SK-N-SH treated with all-trans-retinoic acid at 6 μM for 48 hours (cell line): ENCODE measurements at regions not wholly inside any gene's neighbourhood (a gene's known extent, or its start where the extent isn't known, plus 50 kb on each side); places are given as distances from the start of the nearest gene placed in this dataset.

ENCODE experiments used
- ATAC-seq: fragments of 200-7000 bp; cut with Tn5 transposase; 3 replicates; pipeline ENCODE4 v1.9.1; 2020; ENCODE audit warnings: mild to moderate bottlenecking, moderate library complexity
- ARNTL ChIP-seq: fragments of 450-650 bp; formaldehyde crosslinking; IDR thresholded peaks from 2 replicates; pipeline ENCODE4 v1.5.0; 2020; ENCODE audit warnings: low read depth, mild to moderate bottlenecking, moderate library complexity, borderline replicate concordance
- BACH2 ChIP-seq: fragments of 250-450 bp; sonication (Bioruptor Pico); IDR thresholded peaks from 2 replicates; pipeline ENCODE4 v1.9.0; 2021; ENCODE audit warnings: mild to moderate bottlenecking, borderline replicate concordance
- CREB5 ChIP-seq: fragments of 250-450 bp; sonication (Bioruptor Pico); IDR thresholded peaks from 2 replicates; pipeline ENCODE4 v1.5.1; 2020; ENCODE audit warnings: low read depth, mild to moderate bottlenecking, moderate library complexity
- CSDC2 ChIP-seq: fragments of 250-450 bp; sonication (Bioruptor Pico); IDR thresholded peaks from 2 replicates; pipeline ENCODE4 v1.5.0; 2020; ENCODE audit warnings: mild to moderate bottlenecking, moderate library complexity
- ESRRG ChIP-seq: fragments of 250-450 bp; sonication (Bioruptor Pico); IDR thresholded peaks from 2 replicates; pipeline ENCODE4 v1.6.1; 2021; ENCODE audit warnings: mild to moderate bottlenecking
- GLIS3 ChIP-seq: fragments of 250-450 bp; sonication (Bioruptor Pico); IDR thresholded peaks from 2 replicates; pipeline ENCODE4 v1.5.0; 2020; ENCODE audit warnings: mild to moderate bottlenecking, moderate library complexity
- ISL1 ChIP-seq: fragments of 250-450 bp; sonication (Bioruptor Pico); IDR thresholded peaks from 2 replicates; pipeline ENCODE4 v2.1.2; 2022; ENCODE audit warnings: mild to moderate bottlenecking, moderate library complexity
- PPARA ChIP-seq: fragments of 250-450 bp; sonication (Bioruptor Pico); IDR thresholded peaks from 2 replicates; pipeline ENCODE4 v1.5.0; 2020; ENCODE audit warnings: mild to moderate bottlenecking, borderline replicate concordance
- RARB ChIP-seq: fragments of 250-450 bp; sonication (Bioruptor Pico); IDR thresholded peaks from 2 replicates; pipeline ENCODE4 v1.8.0; 2021; ENCODE audit warnings: mild to moderate bottlenecking, moderate library complexity
- SNAI2 ChIP-seq: fragments of 250-450 bp; sonication (Bioruptor Pico); IDR thresholded peaks from 2 replicates; pipeline ENCODE4 v1.5.0; 2020; ENCODE audit warnings: mild to moderate bottlenecking, moderate library complexity
- TCF4 ChIP-seq: fragments of 250-450 bp; sonication (Bioruptor Pico); IDR thresholded peaks from 2 replicates; pipeline ENCODE4 v1.8.0; 2021; ENCODE audit warnings: mild to moderate bottlenecking, moderate library complexity, borderline replicate concordance
- TSHZ2 ChIP-seq: fragments of 250-450 bp; sonication (Bioruptor Pico); IDR thresholded peaks from 2 replicates; pipeline ENCODE4 v1.5.0; 2020; ENCODE audit warnings: mild to moderate bottlenecking, moderate library complexity
- ZC3H10 ChIP-seq: fragments of 250-450 bp; sonication (Bioruptor Pico); IDR thresholded peaks from 2 replicates; pipeline ENCODE4 v1.5.1; 2021; ENCODE audit warnings: mild to moderate bottlenecking, moderate library complexity
- ZFP3 ChIP-seq: fragments of 250-450 bp; sonication (Bioruptor Pico); IDR thresholded peaks from 2 replicates; pipeline ENCODE4 v1.5.0; 2020; ENCODE audit warnings: mild to moderate bottlenecking, moderate library complexity
- ZFP30 ChIP-seq: fragments of 450-650 bp; formaldehyde crosslinking; IDR thresholded peaks from 2 replicates; pipeline ENCODE4 v1.5.0; 2022; ENCODE audit warnings: mild to moderate bottlenecking, moderate library complexity
- ZNF565 ChIP-seq: fragments of 450-650 bp; formaldehyde crosslinking; conservative IDR thresholded peaks from 2 replicates; pipeline ENCODE4 v1.5.0; 2020; ENCODE audit warnings: low read depth, mild to moderate bottlenecking, moderate library complexity
- ZNF70 ChIP-seq: fragments of 450-650 bp; formaldehyde crosslinking; IDR thresholded peaks from 2 replicates; pipeline ENCODE4 v1.5.0; 2020; ENCODE audit warnings: mild to moderate bottlenecking, moderate library complexity
- ZNF8 ChIP-seq: fragments of 450-650 bp; formaldehyde crosslinking; IDR thresholded peaks from 2 replicates; pipeline ENCODE4 v1.5.0; 2020; ENCODE audit warnings: mild to moderate bottlenecking, moderate library complexity
- TF ChIP-seq, protein P1 (sequence below): fragments of 250-450 bp; sonication (Bioruptor Pico); IDR thresholded peaks from 2 replicates; pipeline ENCODE4 v1.8.0; 2021; ENCODE audit warnings: low read depth, mild to moderate bottlenecking, moderate library complexity, borderline replicate concordance
- TF ChIP-seq, protein P2 (sequence below): fragments of 250-450 bp; sonication (Bioruptor Pico); IDR thresholded peaks from 2 replicates; pipeline ENCODE4 v1.5.1; 2021; ENCODE audit warnings: mild to moderate bottlenecking, moderate library complexity
- TF ChIP-seq, protein P3 (sequence below): fragments of 250-450 bp; sonication (Bioruptor Pico); IDR thresholded peaks from 2 replicates; pipeline ENCODE4 v1.8.0; 2020; ENCODE audit warnings: mild to moderate bottlenecking, moderate library complexity, borderline replicate concordance

DNA sequence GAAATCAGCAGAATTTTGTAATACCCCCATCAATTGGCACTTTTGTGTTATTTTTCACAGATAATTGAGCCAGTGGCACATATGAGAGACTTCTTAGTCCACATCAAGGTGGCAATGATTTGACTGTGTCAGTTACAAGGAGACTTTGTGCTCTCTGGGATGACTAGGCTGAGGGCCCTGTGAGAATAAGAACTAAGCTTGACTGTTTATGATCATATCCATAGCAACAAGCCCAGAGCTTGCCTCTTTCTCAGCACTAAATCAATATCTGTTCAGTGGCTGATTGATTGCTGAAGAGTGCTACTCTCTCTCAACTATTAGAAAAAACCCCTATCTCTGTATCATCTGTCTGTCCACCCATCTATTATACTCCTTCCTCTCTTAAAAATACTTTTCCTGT lies 185.3 kb upstream of the PLPP4 start:
- TF ChIP-seq ZFP30 (no peak), GLIS3 (CRISPR knock-in tag) (no peak), CREB5 (CRISPR knock-in tag) (no peak), ISL1 (CRISPR knock-in tag) (no peak), ZNF70 (CRISPR knock-in tag) (no peak), TSHZ2 (CRISPR knock-in tag) (no peak), ZNF8 (CRISPR knock-in tag) (no peak), TCF4 (CRISPR knock-in tag) (no peak), ZFP3 (no peak), RARB (CRISPR knock-in tag) (no peak), ARNTL (CRISPR knock-in tag) (no peak), ESRRG (no peak), ZC3H10 (no peak), ZNF565 (CRISPR knock-in tag) (no peak)
- TF ChIP-seq, protein P1, sequence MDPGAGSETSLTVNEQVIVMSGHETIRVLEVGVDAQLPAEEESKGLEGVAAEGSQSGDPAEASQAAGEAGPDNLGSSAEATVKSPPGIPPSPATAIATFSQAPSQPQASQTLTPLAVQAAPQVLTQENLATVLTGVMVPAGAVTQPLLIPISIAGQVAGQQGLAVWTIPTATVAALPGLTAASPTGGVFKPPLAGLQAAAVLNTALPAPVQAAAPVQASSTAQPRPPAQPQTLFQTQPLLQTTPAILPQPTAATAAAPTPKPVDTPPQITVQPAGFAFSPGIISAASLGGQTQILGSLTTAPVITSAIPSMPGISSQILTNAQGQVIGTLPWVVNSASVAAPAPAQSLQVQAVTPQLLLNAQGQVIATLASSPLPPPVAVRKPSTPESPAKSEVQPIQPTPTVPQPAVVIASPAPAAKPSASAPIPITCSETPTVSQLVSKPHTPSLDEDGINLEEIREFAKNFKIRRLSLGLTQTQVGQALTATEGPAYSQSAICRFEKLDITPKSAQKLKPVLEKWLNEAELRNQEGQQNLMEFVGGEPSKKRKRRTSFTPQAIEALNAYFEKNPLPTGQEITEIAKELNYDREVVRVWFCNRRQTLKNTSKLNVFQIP = no peak
- TF ChIP-seq, protein P2, sequence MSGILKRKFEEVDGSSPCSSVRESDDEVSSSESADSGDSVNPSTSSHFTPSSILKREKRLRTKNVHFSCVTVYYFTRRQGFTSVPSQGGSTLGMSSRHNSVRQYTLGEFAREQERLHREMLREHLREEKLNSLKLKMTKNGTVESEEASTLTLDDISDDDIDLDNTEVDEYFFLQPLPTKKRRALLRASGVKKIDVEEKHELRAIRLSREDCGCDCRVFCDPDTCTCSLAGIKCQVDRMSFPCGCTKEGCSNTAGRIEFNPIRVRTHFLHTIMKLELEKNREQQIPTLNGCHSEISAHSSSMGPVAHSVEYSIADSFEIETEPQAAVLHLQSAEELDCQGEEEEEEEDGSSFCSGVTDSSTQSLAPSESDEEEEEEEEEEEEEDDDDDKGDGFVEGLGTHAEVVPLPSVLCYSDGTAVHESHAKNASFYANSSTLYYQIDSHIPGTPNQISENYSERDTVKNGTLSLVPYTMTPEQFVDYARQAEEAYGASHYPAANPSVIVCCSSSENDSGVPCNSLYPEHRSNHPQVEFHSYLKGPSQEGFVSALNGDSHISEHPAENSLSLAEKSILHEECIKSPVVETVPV (CRISPR knock-in tag) = no peak
- TF ChIP-seq, protein P3, sequence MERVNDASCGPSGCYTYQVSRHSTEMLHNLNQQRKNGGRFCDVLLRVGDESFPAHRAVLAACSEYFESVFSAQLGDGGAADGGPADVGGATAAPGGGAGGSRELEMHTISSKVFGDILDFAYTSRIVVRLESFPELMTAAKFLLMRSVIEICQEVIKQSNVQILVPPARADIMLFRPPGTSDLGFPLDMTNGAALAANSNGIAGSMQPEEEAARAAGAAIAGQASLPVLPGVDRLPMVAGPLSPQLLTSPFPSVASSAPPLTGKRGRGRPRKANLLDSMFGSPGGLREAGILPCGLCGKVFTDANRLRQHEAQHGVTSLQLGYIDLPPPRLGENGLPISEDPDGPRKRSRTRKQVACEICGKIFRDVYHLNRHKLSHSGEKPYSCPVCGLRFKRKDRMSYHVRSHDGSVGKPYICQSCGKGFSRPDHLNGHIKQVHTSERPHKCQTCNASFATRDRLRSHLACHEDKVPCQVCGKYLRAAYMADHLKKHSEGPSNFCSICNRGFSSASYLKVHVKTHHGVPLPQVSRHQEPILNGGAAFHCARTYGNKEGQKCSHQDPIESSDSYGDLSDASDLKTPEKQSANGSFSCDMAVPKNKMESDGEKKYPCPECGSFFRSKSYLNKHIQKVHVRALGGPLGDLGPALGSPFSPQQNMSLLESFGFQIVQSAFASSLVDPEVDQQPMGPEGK (CRISPR knock-in tag) = no peak
- no peak for ATAC-seq

GRCh38 chr10:120272350-120272749 lies 184.7 kb upstream of the PLPP4 start:
- no peak for ATAC-seq
- no peak for TF ChIP-seq ARNTL (CRISPR knock-in tag)
- no peak for TF ChIP-seq ZFP30
- TF ChIP-seq ZC3H10 = no peak
- TF ChIP-seq SNAI2 (CRISPR knock-in tag) = no peak
- TF ChIP-seq ESRRG = no peak
- no peak for TF ChIP-seq ZFP3
- TF ChIP-seq TSHZ2 (CRISPR knock-in tag) = no peak
- TF ChIP-seq ISL1 (CRISPR knock-in tag) = no peak
- no peak for TF ChIP-seq CSDC2 (CRISPR knock-in tag)
- TF ChIP-seq BACH2 = no peak
- TF ChIP-seq PPARA = no peak
- TF ChIP-seq RARB (CRISPR knock-in tag) = no peak
- TF ChIP-seq GLIS3 (CRISPR knock-in tag) = no peak
- TF ChIP-seq CREB5 (CRISPR knock-in tag) = no peak
- TF ChIP-seq TCF4 (CRISPR knock-in tag) = no peak
- TF ChIP-seq, protein P1 = no peak
- TF ChIP-seq, protein P3 (CRISPR knock-in tag) = no peak
